ENCODE measurements at regions not wholly inside any gene's neighbourhood (a gene's known extent, or its start where the extent isn't known, plus 50 kb on each side); places are given as distances from the start of the nearest gene placed in this dataset.
A peak's percentile ranks its signal among the peaks of the same experiment; 100 is the strongest.

DNA sequence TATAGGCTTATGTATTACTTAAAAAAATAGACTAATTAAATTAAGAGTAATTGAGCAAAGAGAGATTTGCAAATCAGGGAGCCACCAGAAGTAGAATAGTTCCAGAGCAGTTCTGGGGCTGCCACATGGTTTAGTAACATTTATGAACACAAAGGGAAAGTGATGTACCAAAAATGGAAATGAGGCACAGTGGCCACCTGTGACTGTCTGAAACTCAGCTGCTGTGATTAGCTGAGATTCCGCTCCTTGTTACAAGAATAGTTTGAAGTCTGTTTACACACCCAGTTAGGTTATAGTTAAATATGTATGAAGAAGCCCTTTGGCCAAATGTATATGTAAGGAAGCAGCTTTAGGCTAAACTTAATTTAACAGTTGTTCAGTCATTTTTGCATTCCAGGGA lies 901.5 kb upstream of the CHORDC1 start:
- Mint-ChIP-seq H3K9me3 (no peaks in the 10 kb centered on the region), H3K4me3 (no peak overlapping the region)
- TF ChIP-seq, protein P1, sequence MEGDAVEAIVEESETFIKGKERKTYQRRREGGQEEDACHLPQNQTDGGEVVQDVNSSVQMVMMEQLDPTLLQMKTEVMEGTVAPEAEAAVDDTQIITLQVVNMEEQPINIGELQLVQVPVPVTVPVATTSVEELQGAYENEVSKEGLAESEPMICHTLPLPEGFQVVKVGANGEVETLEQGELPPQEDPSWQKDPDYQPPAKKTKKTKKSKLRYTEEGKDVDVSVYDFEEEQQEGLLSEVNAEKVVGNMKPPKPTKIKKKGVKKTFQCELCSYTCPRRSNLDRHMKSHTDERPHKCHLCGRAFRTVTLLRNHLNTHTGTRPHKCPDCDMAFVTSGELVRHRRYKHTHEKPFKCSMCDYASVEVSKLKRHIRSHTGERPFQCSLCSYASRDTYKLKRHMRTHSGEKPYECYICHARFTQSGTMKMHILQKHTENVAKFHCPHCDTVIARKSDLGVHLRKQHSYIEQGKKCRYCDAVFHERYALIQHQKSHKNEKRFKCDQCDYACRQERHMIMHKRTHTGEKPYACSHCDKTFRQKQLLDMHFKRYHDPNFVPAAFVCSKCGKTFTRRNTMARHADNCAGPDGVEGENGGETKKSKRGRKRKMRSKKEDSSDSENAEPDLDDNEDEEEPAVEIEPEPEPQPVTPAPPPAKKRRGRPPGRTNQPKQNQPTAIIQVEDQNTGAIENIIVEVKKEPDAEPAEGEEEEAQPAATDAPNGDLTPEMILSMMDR (IDR thresholded peaks at IDR 0.05; ENCODE audit: unreplicated experiment in 3 of 3) = no peak

DNA sequence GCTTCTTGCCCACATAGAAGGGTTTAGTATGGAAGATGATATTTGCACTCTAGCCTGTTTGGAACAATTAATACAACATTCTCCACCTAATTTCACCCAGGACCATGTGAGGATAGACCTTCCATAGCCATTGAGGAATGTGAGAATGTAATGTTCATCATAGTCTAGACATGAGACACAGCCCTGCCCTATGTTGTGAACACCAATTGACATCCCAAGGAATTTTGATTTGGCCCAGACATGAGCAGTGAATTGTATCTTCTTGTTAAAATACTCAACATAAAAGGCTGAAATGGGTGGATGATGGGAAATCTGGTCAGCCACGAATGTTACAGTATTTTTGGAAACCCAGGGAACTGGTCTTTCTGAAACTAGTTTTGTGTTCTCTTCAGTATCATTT lies 892.3 kb upstream of the CHORDC1 start:
- Mint-ChIP-seq H3K4me3 (no peak overlapping the region), H3K4me1 (no peaks in the 10 kb centered on the region)

More for the DNA sequence above, 901.5 kb upstream of the CHORDC1 start:
- Mint-ChIP-seq H3K27me3 (ENCODE audit: low read depth) (no peaks in the 10 kb centered on the region), H3K4me1 (no peaks in the 10 kb centered on the region), H3K36me3 (ENCODE audit: low read depth) (no peaks in the 10 kb centered on the region), H3K27ac (peak overlapping the region in 1 of 3 experiments; percentile 33)

DNA sequence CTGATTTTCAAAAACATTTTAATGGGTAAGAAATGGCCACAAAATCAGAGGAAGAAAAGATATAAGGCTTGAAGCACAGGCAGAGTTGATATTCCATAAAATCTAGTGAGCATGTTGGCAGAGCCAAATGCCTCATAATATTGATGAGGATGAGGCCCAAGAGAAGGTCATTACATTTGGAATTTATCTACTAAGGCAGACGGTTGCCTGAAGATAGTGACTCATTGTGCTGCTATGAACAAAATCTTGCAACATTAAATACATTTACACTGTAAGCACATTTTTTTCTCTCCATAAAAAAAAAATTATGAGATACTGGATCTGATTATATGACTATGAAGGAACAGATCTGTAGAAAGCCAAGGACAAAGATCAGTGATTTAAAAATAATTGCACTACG lies 881.4 kb upstream of the CHORDC1 start:
- Mint-ChIP-seq H3K4me1 (peaks cover 5% of the 10 kb centered on the region), H3K9me3 (no peaks in the 10 kb centered on the region), H3K4me3 (no peak overlapping the region), H3K27me3 (ENCODE audit: low read depth) (no peaks in the 10 kb centered on the region), H3K36me3 (ENCODE audit: low read depth) (no peaks in the 10 kb centered on the region), H3K27ac (no peak overlapping the region)
- TF ChIP-seq, protein P1 (IDR thresholded peaks at IDR 0.05; ENCODE audit: unreplicated experiment in 3 of 3) = no peak

More for the DNA sequence above, 892.3 kb upstream of the CHORDC1 start:
- Mint-ChIP-seq H3K27ac (no peak overlapping the region), H3K36me3 (ENCODE audit: low read depth) (no peaks in the 10 kb centered on the region), H3K9me3 (no peaks in the 10 kb centered on the region), H3K27me3 (ENCODE audit: low read depth) (no peaks in the 10 kb centered on the region)
- TF ChIP-seq, protein P1 (IDR thresholded peaks at IDR 0.05; ENCODE audit: unreplicated experiment in 3 of 3) = no peak

DNA sequence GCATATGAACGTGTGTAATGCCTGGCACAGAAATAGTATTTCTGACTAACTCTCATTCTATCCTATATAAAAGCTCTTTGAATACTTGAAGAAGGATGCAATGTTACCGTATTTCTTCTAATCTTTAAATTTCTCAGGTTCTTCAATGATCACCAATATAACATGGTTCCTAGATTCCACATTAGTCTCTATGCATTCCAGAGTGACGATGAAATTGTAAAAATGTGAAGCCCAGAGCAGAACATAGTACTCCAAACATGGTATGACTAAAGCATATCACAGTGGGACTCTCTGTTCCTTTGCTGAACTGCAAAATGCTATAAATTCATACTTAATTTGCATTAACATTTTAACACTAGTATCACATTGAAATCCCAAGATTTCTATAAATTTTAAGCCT lies 877.6 kb upstream of the CHORDC1 start:
- TF ChIP-seq, protein P1 (IDR thresholded peaks at IDR 0.05; ENCODE audit: unreplicated experiment in 3 of 3) = no peak
- Mint-ChIP-seq H3K4me1 (peaks cover 5% of the 10 kb centered on the region), H3K27me3 (ENCODE audit: low read depth) (no peaks in the 10 kb centered on the region), H3K9me3 (no peaks in the 10 kb centered on the region), H3K4me3 (no peak overlapping the region), H3K36me3 (ENCODE audit: low read depth) (no peaks in the 10 kb centered on the region), H3K27ac (no peak overlapping the region)

DNA sequence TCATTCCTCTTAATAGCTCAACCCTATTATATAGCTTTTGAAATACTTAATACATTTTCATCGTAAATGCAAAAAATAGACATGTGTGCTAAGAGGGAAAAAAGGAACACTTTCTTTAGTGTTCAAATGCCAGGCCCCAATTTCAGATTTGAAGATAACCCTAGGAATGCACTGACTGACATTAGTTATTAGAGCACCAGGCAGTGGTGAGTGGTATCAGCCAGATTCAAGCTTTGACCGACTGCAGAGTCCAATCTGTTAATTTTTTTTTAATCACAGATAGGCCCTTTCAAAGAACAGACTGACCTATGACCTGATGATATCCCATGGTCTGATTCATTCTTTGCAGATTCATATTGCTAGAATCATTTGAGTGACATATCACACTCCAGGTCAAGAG lies 874.2 kb upstream of the CHORDC1 start:
- Mint-ChIP-seq H3K9me3 (no peaks in the 10 kb centered on the region), H3K4me1 (no peaks in the 10 kb centered on the region), H3K4me3 (no peak overlapping the region), H3K36me3 (ENCODE audit: low read depth) (no peaks in the 10 kb centered on the region), H3K27ac (no peak overlapping the region), H3K27me3 (ENCODE audit: low read depth) (no peaks in the 10 kb centered on the region)
- TF ChIP-seq, protein P1 (IDR thresholded peaks at IDR 0.05; ENCODE audit: unreplicated experiment in 3 of 3) = no peak

DNA sequence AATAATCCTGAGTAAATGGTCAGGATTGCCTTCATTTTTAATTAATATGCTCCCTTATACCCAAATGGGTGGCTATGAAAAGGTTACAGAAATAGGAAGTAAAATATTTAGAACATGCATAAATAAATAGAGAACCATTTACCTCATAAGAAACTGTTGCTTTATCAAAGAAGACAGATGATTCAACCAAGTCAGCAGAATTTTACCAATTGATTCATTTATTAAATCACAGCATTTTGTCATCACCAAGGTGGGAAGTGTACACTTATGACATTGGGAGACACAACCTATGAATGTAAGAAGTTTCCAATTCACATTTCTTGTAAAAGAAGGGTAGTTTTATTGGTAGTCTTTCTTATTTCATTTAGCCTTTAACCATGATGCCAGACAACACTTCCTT lies 870.3 kb upstream of the CHORDC1 start:
- Mint-ChIP-seq H3K27ac (no peak overlapping the region), H3K27me3 (ENCODE audit: low read depth) (no peaks in the 10 kb centered on the region), H3K4me1 (no peaks in the 10 kb centered on the region), H3K4me3 (no peak overlapping the region), H3K9me3 (no peaks in the 10 kb centered on the region), H3K36me3 (ENCODE audit: low read depth) (no peaks in the 10 kb centered on the region)
- TF ChIP-seq, protein P1 (IDR thresholded peaks at IDR 0.05; ENCODE audit: unreplicated experiment in 3 of 3) = no peak

All from nephron (organoid).